ENCODE measurements at regions not wholly inside any gene's neighbourhood (a gene's known extent, or its start where the extent isn't known, plus 50 kb on each side); places are given as distances from the start of the nearest gene placed in this dataset.

DNA sequence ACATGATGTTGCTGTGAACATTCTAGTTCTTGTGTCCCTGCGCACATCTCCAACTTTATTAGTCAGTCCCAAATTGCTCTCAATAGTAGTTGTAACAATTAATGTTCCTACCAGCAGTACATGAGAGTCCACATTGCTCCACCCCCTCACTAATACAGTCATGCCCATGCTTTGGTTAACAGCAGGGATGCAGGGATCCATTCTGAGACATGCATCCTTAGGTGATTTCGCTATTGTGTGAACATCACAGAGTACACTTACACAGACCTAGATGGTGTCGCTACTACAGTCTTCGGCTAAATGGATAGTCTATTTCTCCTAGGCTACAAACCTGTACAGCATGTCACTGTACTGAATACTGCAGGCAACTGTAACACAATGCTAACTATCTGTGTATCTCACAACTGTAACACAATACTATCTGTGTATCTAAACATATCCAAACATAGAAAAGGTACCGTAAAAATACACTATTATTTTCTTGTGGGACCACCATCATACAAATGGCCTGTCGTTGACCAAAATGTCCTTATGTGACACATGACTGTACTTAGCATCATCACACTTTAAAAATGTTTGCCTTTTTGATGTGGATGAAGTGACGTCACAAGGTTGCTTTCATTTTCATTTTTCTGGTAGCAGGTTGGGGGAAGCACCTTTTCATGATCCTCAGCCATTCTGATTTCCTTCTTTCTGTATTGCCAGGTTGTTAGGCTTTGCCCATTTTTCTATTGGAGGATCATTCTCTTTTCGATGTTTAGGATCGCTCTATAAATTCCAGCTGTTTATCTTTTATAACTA, 82.9 kb upstream of the RNF152 start:
- TF ChIP-seq, protein P1, sequence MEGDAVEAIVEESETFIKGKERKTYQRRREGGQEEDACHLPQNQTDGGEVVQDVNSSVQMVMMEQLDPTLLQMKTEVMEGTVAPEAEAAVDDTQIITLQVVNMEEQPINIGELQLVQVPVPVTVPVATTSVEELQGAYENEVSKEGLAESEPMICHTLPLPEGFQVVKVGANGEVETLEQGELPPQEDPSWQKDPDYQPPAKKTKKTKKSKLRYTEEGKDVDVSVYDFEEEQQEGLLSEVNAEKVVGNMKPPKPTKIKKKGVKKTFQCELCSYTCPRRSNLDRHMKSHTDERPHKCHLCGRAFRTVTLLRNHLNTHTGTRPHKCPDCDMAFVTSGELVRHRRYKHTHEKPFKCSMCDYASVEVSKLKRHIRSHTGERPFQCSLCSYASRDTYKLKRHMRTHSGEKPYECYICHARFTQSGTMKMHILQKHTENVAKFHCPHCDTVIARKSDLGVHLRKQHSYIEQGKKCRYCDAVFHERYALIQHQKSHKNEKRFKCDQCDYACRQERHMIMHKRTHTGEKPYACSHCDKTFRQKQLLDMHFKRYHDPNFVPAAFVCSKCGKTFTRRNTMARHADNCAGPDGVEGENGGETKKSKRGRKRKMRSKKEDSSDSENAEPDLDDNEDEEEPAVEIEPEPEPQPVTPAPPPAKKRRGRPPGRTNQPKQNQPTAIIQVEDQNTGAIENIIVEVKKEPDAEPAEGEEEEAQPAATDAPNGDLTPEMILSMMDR (IDR thresholded peaks at IDR 0.05; ENCODE audit: control insufficient read depth, insufficient read depth, low read depth, low read length, missing control alignments), result no peak
- no peak overlapping the region for H3K4me3 ChIP-seq (ENCODE audit: control insufficient read depth, low read depth, low read length)
- no peak for DNase-seq (ENCODE audit: low read depth)

DNA sequence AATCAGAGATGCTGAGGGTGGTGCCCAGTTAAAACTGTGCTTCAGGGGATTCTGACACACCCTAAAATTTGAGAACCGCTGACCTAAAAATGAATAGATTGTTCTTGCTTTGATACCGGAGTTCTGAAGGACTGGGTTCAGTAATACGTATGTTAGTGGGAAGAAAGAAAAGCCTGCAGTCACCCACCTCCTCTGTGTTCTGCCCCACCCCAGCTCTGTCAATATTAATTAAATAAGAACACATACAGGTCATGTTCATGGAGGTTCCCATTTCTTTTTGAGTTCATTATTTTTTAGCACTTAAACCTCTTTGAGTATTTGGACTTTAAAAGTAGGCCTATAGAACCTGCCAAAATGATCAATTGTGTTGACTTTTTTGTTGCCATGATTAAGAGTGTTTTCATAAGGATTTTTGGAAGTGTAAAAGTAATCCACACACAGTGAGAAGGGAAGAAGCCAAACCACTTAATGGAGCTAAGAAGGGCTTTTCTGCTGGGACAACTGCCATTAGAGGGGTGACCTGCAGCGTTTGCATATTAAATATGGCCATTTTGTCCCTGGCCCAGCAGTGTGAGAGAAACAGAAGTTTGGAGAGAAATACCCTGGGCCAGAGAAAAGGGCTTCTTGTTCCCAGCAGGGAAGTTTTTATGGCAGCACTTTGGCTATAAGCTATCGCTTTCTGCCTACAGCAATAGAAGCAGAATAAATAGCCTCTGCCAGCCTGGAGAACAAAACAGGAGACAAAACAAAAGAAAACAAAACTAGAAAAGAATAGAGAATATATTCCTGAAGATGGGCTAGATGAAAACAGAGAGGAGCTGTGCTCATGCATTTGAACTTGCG, 80.7 kb upstream of the RNF152 start:
- no peak overlapping the region for H3K4me3 ChIP-seq (ENCODE audit: control insufficient read depth, low read depth, low read length)
- TF ChIP-seq, protein P1 (IDR thresholded peaks at IDR 0.05; ENCODE audit: control insufficient read depth, insufficient read depth, low read depth, low read length, missing control alignments), result no peak
- no peak for DNase-seq (ENCODE audit: low read depth)

DNA sequence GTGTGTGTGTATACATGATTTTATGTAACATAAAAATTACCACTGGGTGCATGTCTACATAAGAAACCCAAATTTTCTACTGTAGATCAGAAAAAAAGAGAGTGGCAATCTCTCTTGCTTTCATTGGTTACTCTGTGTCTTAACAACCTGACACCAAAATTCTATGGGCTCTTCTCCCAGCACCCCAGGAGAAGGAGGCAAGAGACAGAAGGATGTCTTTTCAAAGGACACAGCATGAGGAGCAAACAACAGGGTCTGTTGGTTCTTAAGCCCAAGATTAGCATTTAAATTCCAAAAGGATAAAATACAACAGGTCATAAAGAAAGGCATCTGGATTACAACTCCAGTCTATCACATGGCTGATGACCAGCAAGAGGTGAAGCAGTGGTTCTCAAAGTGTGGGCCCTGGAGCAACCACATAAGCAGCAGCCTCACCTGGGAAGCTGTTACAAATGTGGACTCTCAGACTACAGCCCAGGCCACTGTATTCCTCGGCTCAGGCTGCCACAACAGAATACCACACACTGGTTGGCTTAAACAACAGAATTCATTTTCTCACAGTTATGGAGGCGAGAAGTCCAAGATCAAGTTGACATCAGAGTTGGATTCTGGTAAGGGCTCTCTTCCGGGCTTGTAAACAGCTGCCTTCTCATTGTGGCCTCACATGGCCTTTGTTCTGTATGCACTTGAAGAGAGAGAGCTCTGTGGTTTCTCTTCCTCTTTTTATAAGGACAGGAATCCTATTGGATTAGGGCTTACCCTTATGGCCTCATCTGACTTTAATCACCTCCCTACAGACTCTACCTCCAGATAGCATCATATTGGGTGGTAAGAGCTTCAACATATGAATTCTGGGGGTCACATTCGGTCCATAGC, 79.8 kb upstream of the RNF152 start:
- no peak overlapping the region for H3K4me3 ChIP-seq (ENCODE audit: control insufficient read depth, low read depth, low read length)
- TF ChIP-seq, protein P1 (IDR thresholded peaks at IDR 0.05; ENCODE audit: control insufficient read depth, insufficient read depth, low read depth, low read length, missing control alignments), result no peak
- no peak for DNase-seq (ENCODE audit: low read depth)

DNA sequence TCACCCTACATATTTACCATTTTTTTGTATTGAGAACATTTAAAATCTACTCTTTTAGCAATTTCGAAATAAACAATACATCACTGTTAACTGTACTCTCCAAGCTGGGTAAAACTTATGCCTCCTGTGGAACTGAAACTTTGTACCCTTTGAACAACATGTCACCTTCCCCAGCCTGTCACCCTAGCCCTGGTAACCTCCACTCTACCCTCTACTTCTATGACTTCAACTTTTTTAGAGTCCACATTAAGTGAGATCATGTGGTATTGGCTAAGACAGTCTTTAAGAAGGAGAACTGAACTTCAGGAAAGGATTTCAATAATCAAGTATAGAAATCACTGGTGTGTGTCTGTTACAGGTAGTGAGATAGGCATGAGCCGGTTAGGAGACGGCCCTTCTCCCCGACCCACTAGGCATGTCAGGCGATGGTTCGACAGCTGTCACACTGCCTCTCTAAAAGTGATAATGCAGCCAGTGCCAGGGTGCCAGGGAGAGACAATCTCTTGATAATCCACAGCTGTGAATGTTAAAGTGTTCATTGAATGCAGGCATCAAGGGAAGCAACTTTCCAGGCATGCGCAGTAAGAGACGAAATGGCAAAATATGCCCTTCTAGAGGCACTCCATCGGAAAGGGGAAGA, 74.6 kb upstream of the RNF152 start:
- no peak overlapping the region for H3K4me3 ChIP-seq (ENCODE audit: control insufficient read depth, low read depth, low read length)
- no peak for DNase-seq (ENCODE audit: low read depth)
- TF ChIP-seq, protein P1 (IDR thresholded peaks at IDR 0.05; ENCODE audit: control insufficient read depth, insufficient read depth, low read depth, low read length, missing control alignments), result no peak

DNA sequence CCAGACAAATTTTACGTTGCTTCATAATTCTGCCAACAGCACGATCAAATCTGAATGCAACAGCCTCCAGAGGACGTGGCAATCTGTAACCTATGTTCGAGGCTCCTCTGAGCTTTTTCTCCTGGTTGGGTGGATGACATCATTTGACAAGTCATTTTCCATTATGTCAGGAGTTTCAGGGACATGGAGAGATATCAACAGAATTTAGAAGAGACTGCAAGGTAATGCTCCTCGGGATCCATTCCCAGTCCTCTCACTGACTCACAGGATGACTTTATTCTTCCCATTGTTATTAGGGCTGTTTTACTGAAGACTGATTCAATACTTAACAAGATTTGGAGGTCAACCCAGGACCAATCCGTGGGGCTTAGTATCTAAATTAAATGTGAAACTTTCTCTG, 72.5 kb upstream of the RNF152 start:
- H3K4me3 ChIP-seq (ENCODE audit: control insufficient read depth, low read depth, low read length), result no peak overlapping the region
- TF ChIP-seq, protein P1 (IDR thresholded peaks at IDR 0.05; ENCODE audit: control insufficient read depth, insufficient read depth, low read depth, low read length, missing control alignments), result no peak
- DNase-seq (ENCODE audit: low read depth), result no peak

DNA sequence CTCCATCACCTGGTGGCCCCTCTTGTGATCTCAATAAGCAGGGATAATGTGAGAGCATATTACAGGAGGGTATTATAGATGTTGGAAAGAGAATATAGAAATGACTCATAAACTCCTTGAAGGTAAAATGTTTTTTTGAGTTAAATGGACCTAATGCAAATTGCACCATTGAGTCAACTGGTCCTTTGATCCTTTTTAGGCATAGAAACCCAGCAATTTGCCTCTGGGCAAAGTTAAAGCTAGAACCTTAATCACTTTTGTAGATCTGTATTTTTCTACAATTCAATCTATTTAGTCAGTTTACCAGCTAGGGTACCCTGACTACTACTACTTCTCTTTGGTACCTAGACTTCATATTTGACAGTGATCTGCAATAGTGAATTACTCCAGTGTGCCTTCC, 71.8 kb upstream of the RNF152 start:
- TF ChIP-seq, protein P1 (IDR thresholded peaks at IDR 0.05; ENCODE audit: control insufficient read depth, insufficient read depth, low read depth, low read length, missing control alignments), result no peak
- no peak overlapping the region for H3K4me3 ChIP-seq (ENCODE audit: control insufficient read depth, low read depth, low read length)
- no peak for DNase-seq (ENCODE audit: low read depth)

Measured in AG09309 (cell line).